Chondrocyte (in vitro differentiated cells): ENCODE measurements at regions not wholly inside any gene's neighbourhood (a gene's known extent, or its start where the extent isn't known, plus 50 kb on each side); places are given as distances from the start of the nearest gene placed in this dataset.
"Not testable (repeated sequence)": the region's sequence is repeated elsewhere in the genome, so short reads cannot be mapped to it uniquely, and the experiment has no call there.

Experiments used
- DNase-seq: peaks from one replicate; pipeline ENCODE4 v3.0.0; 2021; ENCODE audit warnings: mixed read lengths, low spot score
- H3K27ac Mint-ChIP-seq: one replicate; pipeline ENCODE4 v1.8.0; 2021; ENCODE audit warnings: mild to moderate bottlenecking, moderate library complexity, mixed read lengths; ENCODE audit not compliant: unreplicated experiment
- H3K27me3 Mint-ChIP-seq: 2 replicates; pipeline ENCODE4 v1.8.0; 2021; ENCODE audit warnings: low read depth, mixed read lengths
- H3K36me3 Mint-ChIP-seq: 2 replicates; pipeline ENCODE4 v1.8.0; 2021; ENCODE audit warnings: low read depth, mixed read lengths
- H3K4me1 Mint-ChIP-seq: 2 replicates; pipeline ENCODE4 v1.8.0; 2021; ENCODE audit warnings: low read depth, mild to moderate bottlenecking, mixed read lengths
- H3K4me3 Mint-ChIP-seq: one replicate; pipeline ENCODE4 v1.8.0; 2021; ENCODE audit warnings: mild to moderate bottlenecking, moderate library complexity, mixed read lengths; ENCODE audit not compliant: unreplicated experiment
- H3K9me3 Mint-ChIP-seq: 2 replicates; pipeline ENCODE4 v1.8.0; 2021; ENCODE audit warnings: low read depth, mixed read lengths
- TF ChIP-seq, protein P1 (sequence below): fragments of 200-600 bp; sonication (generic); IDR thresholded peaks from 2 replicates; pipeline ENCODE4 v1.5.0; 2021; ENCODE audit warnings: antibody characterized with exemption, mild to moderate bottlenecking, moderate library complexity

DNA sequence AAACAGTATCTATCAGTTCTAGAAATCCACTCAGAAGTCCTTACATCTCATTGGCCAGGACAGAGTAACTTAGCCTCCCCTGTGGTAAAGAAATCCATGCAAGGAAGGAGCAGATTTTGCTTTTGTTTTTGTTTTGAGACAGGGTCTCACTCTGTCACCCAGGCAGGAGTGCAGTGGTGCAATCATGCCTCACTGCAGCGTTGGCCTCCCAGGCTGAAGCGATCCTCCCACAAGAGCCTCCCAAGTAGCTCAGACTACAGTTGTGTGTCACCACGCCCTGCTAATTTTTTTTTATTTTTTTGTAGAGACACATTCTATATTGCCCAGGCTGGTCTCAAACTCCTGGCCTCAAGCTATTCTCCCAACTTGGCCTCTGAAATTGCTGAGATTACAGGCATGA is 185.1 kb downstream of the NRP2 start:
- Mint-ChIP-seq H3K27me3 (peaks cover 2% of the 10 kb centered on the region), H3K4me3 (no peak overlapping the region), H3K9me3 (no peaks in the 10 kb centered on the region), H3K27ac (no peak overlapping the region), H3K36me3 (no peaks in the 10 kb centered on the region), H3K4me1 (peaks cover 17% of the 10 kb centered on the region)
- DNase-seq, result no peak
- TF ChIP-seq, protein P1, sequence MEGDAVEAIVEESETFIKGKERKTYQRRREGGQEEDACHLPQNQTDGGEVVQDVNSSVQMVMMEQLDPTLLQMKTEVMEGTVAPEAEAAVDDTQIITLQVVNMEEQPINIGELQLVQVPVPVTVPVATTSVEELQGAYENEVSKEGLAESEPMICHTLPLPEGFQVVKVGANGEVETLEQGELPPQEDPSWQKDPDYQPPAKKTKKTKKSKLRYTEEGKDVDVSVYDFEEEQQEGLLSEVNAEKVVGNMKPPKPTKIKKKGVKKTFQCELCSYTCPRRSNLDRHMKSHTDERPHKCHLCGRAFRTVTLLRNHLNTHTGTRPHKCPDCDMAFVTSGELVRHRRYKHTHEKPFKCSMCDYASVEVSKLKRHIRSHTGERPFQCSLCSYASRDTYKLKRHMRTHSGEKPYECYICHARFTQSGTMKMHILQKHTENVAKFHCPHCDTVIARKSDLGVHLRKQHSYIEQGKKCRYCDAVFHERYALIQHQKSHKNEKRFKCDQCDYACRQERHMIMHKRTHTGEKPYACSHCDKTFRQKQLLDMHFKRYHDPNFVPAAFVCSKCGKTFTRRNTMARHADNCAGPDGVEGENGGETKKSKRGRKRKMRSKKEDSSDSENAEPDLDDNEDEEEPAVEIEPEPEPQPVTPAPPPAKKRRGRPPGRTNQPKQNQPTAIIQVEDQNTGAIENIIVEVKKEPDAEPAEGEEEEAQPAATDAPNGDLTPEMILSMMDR, result no peak

DNA sequence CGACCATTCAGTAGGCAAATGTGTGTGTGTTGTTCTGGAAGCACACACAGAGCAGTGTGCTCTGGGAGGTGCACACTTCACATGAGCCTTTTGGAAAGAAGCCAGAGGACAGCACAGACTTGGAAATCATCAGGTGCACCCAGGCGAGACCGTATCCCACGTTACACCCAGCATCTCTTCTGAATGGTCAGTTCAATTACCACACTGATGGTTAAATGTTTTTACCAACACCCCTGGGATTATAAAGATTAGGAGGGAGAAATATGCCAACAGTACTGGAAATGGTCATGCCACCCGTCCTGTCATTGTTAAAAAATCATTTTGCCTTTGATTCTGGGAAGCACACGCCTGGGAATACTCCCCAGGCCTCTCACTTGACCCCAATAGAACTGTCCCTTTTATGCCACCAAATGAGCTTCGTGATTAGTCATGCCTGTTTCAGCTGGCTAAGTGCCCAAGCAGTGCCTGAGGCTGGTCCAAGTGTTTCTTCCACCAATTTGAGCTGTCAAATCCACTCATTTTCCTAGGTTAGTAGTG is 183.7 kb downstream of the NRP2 start:
- H3K9me3 Mint-ChIP-seq, result no peaks in the 10 kb centered on the region
- TF ChIP-seq, protein P1, result no peak
- peaks cover 9% of the 10 kb centered on the region for H3K27me3 Mint-ChIP-seq
- no peaks in the 10 kb centered on the region for H3K36me3 Mint-ChIP-seq
- peak overlapping the region; percentile 14 for H3K27ac Mint-ChIP-seq
- no peak overlapping the region for H3K4me3 Mint-ChIP-seq
- no peak for DNase-seq
- H3K4me1 Mint-ChIP-seq, result peaks cover 17% of the 10 kb centered on the region

DNA sequence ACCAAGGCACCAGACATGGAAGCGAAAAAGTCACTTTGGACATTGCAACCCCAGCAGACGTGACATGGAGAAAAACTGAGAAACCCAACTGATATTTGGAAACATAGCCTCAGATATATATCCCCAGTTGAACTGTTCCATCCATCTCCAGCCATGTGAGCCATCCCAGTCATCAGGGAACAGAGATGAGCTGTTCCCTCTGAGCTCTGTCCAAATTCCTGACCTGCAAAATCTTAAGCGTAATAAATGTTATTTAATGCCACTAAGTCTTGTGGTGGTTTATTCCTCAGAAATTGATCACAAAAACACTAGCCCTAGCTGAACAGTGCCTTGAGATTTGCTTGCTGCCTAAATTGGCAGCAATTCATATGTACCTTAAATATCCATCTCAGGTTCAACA is 182.8 kb downstream of the NRP2 start:
- no peaks in the 10 kb centered on the region for H3K9me3 Mint-ChIP-seq
- no peak for DNase-seq
- H3K4me1 Mint-ChIP-seq, result peaks cover 17% of the 10 kb centered on the region
- H3K4me3 Mint-ChIP-seq, result no peak overlapping the region
- H3K27me3 Mint-ChIP-seq, result peaks cover 17% of the 10 kb centered on the region
- H3K27ac Mint-ChIP-seq, result no peak overlapping the region
- TF ChIP-seq, protein P1, result no peak
- no peaks in the 10 kb centered on the region for H3K36me3 Mint-ChIP-seq

DNA sequence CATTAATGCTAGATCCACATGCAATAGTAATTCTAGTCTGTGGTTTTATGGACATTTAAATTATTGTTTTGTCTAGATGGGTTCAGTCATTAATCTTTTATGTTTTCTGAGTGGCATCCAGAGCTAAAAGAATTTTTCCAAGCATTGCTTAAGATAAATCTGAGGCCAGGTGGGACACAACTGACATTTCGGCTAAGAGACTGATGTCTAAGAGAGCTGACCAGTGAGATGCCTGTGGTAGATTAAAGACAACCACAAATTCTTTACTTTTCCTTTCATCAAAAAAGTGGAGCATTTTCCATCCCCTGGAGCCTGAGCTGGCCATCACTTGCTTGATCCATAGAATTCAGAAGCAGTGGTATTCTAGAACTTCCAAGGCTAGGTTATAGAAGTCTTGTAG is 182.2 kb downstream of the NRP2 start:
- H3K27me3 Mint-ChIP-seq, result peaks cover 19% of the 10 kb centered on the region
- TF ChIP-seq, protein P1, result no peak
- H3K9me3 Mint-ChIP-seq, result no peaks in the 10 kb centered on the region
- no peak for DNase-seq
- no peak overlapping the region for H3K4me3 Mint-ChIP-seq
- no peaks in the 10 kb centered on the region for H3K36me3 Mint-ChIP-seq
- peaks cover 17% of the 10 kb centered on the region for H3K4me1 Mint-ChIP-seq
- H3K27ac Mint-ChIP-seq, result no peak overlapping the region

DNA sequence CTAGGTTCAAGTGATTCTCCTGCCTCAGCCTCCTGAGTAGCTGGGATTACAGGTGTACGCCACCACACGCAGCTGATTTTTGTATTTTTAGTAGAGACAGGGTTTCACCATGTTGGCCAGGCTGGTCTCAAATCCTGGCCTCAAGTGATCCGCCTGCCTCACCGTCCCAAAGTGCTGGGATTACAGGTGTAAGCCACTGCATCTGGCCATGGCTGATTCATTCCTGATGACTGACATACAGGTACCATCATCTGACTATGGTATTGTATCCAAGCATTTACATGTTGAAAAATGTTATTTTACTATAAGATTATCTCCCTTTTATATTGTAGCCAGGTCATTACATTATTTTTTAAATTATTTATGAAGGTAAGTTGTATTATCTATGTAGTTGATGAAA is 180.5 kb downstream of the NRP2 start:
- H3K27me3 Mint-ChIP-seq, result peaks cover 26% of the 10 kb centered on the region
- not testable (repeated sequence) for DNase-seq, H3K27ac Mint-ChIP-seq, H3K9me3 Mint-ChIP-seq, H3K4me3 Mint-ChIP-seq, H3K36me3 Mint-ChIP-seq
- H3K4me1 Mint-ChIP-seq, result peaks cover 14% of the 10 kb centered on the region

DNA sequence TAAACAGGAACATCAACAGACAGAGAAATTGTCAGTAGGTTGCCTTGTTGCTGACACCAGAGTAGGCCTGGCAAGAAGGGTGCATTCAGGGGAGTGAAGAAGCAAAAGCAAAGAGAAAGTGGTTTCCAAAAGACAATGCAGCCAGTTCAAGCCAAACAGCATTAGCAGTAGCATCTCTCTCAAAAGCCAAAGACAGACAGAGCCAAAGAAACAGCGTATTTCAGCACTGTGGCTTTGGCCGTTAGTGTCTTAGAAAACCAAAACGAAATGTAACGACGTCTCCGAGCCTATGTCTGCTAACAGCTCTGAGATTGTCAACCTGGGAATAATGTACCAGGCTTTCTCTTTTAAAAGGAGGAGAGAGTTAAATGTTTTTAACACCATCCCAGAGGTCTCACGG is 178.6 kb downstream of the NRP2 start:
- Mint-ChIP-seq H3K27ac (no peak overlapping the region), H3K27me3 (peaks cover 29% of the 10 kb centered on the region), H3K9me3 (no peaks in the 10 kb centered on the region), H3K4me3 (no peak overlapping the region), H3K36me3 (no peaks in the 10 kb centered on the region), H3K4me1 (peaks cover 2% of the 10 kb centered on the region)
- TF ChIP-seq, protein P1, result no peak
- DNase-seq, result no peak
